G401 (cell line): ENCODE measurements at regions not wholly inside any gene's neighbourhood (a gene's known extent, or its start where the extent isn't known, plus 50 kb on each side); places are given as distances from the start of the nearest gene placed in this dataset.

Experiments
- DNase-seq: peaks from one replicate; pipeline ENCODE4 v3.0.0-alpha.2; 2015; ENCODE audit warnings: low spot score
- in situ Hi-C: cut with HindIII; loops from 2 replicates; pipeline ENCODE4 v1.10.0; 2016; ENCODE audit warnings: low sequenced_read_pairs, mixed read lengths

DNA sequence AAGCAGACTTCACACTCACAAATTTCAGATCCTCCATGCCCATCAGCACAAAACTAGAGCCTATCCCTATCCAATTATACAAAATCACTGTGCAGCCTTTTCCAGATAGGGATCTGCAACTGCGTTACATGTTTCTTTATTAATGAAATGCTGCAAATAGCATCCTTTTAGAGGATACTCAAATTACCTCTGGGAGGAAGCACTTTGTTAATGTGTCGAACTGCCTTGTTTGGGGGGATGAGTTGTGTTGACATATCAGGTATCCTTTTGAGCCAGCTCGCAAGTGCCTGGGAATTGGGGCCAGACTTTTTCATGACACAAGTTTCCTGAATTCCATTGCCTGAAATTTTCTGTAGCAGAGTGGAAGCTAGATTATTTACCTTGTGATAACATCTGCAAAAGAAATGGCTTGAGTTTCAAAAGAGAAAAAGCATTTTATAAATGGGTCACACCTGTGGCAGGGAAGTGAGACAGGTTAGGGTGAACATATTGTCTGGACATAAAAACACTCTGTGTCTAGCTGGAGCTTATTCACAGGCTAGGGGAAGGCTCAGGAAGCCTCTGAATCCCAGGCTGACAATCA is 299.1 kb upstream of the MTNR1B start:
- in situ Hi-C loops = no loop called here
- no peak for DNase-seq

GRCh38 chr11:92671081-92671480 is 298.4 kb upstream of the MTNR1B start:
- in situ Hi-C loops = no loop called here
- DNase-seq = no peak

GRCh38 chr11:92675303-92675702 is 294.1 kb upstream of the MTNR1B start:
- in situ Hi-C loops = no loop called here
- DNase-seq = no peak

- no peak for DNase-seq
- in situ Hi-C loops = no loop called here
Measured at GRCh38 chr11:92675810-92676209, 293.6 kb upstream of the MTNR1B start.

- in situ Hi-C loops = no loop called here
- no peak for DNase-seq
Measured at GRCh38 chr11:92678008-92678611, 291.3 kb upstream of the MTNR1B start.

GRCh38 chr11:92681586-92681985 is 287.9 kb upstream of the MTNR1B start:
- DNase-seq = no peak
- in situ Hi-C loops = no loop called here

GRCh38 chr11:92682136-92682535 is 287.3 kb upstream of the MTNR1B start:
- DNase-seq = no peak
- in situ Hi-C loops = no loop called here

DNA sequence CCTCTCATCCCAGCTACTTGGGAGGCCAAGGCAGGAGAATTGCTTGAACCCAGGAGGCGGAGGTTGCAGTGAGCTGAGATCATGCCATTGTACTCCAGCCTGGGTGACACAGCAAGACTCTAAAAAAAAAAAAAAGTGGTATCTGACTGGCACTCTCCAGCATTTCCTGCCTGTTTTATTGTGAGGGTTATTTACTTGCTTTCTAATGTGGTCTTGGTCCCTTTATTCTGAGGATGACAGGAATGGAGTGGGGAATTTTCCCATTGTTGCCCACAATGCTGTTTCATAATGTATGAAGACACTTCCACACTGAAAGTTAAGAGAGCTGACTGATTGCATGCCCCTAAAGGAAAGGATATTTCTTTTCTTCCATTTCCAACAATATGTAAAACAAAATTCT is 286.5 kb upstream of the MTNR1B start:
- in situ Hi-C loops = no loop called here
- no peak for DNase-seq

GRCh38 chr11:92685049-92685448 is 284.4 kb upstream of the MTNR1B start:
- in situ Hi-C loops = no loop called here
- no peak for DNase-seq

DNA sequence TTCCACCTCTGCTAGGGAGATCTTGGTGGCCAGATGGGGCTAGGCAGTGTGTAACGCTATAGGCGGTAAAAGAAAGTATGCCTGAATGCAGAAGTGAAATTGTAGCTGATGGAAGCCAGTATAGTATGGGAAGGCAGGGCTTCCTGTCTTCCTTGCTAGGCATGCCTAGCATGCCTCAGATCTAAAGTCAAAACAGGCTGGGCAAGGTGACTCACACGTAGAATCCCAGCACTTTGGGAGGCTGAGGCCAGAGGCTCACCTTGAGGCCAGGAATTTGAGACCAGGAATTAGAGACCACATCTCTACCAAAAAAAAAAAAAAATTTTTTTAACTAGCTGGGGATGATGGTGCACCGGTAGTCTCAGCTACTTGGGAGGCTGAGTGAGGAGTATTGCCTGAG is 281.7 kb upstream of the MTNR1B start:
- no peak for DNase-seq
- in situ Hi-C loops = no loop called here

DNA sequence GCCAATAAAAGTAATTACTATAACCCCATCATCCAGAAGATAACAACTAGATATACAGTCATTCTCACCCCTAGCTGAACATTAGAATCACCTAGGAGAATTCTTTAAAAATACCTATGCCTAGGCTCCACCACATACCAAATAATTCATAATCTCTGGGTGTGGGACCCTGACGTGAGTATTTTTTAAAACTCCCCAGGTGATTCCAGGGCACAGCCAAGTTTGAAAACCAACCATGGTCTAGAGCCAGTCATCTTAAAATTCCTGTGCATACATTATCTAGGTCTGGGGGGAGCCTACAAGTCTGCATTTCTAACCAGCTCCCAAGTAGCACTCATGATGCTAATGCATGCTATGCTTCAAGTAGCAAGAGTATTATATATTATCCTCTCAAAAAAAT is 281.0 kb upstream of the MTNR1B start:
- DNase-seq = no peak
- in situ Hi-C loops = no loop called here

DNA sequence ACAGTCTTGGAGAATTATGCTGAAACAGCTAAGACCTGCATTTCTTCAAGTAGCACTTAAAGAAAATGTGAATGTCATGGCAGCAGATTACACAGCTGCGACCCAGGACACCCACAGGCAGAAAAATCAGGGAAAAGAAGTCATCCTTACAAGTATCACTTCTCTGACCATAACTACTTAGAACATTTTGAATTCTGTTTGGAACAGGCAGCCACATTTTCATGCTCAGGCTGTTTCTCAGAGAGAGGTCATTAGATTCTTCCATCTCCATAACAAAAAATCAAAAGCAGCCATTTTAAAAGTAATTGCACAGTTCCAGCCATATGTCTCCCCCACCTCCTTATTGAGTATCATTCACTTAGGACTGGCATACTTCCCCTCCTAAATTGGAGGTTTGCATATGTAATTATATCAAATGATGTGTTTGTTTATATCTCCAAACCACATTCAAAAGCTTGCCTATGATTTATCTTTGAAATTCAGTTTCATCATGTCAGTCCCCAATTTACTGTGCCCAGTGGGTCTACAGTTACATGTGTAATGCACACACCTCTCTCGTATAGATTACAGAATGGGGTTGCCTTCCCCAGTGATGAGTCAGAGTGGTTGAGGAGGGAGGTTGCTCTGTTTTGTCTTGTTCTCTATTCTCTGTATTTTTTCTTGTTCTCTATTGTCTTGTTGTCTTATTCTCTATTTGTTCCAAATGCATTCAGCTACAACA is 276.5 kb upstream of the MTNR1B start:
- in situ Hi-C loops = no loop called here
- DNase-seq = no peak

DNA sequence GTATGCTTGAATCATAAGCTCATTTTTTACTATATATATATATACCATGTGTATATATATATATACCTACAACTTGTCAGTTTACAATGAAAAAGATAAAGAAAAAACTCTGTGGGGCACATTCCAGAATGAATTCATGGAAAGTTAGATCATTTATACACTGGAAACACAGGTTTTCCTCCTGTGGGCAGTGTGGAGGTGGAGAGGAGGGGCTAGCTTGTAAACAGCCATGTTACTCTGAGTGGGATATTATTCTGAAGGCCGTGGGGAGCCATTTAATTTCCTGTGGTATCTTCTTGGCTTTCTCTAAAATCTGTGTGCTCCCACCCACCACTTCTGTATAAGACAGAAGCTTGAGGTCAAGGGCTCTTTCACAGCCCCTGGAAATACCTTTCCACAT is 273.4 kb upstream of the MTNR1B start:
- in situ Hi-C loops = no loop called here
- DNase-seq = no peak

- in situ Hi-C loops = no loop called here
- no peak for DNase-seq
Measured at GRCh38 chr11:92697461-92698312, 271.8 kb upstream of the MTNR1B start.

GRCh38 chr11:92698742-92699141 is 270.7 kb upstream of the MTNR1B start:
- no peak for DNase-seq
- in situ Hi-C loops = no loop called here

- in situ Hi-C loops = no loop called here
- no peak for DNase-seq
Measured at GRCh38 chr11:92702037-92702804, 267.2 kb upstream of the MTNR1B start.

DNA sequence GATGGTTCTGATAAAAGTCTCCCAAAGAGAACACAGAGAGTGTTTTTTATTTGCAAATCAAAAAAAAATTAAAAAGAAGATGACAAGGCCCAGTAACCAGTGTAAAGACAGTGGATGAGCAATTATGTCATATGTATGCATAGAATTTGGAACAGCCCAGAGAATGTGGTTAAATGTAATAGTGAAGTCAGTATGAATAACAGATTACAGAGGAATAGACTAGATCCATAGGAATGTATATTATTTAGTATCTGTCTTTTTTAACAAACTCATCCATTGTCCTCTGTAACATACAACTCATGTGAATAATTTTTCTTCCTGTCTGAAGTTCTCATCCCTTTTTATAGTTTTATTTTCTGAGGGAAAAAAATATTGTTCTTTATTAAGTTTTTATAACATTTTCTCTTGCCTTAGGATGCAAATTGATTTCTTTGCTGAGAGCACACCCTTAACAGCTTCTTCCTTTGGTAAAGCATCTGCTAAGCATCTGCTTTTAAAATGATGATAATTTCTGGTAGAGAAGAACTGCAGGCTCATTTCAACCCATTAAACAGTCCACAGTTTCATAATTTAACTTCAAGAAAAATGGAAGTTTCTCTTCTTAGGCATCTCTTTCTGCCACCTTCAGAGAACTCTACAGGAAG is 266.5 kb upstream of the MTNR1B start:
- in situ Hi-C loops = no loop called here

DNA sequence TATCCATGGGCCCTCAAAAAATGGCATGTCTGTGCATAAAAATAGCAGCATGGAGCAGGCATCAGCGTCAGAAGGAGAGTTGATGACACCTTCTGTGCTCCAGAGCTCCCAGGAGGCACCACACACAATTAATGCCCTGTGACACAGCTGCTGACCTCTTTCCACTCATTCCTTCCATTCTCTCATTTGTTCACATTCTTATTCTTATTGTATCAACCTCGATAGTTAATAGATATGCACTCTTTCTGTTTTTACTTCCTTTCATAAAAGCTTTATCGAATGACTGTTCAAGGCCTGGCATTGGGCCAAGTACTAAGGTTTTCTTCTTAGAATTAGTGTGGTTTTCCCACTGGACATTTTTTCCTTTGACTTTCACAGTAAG is 266.0 kb upstream of the MTNR1B start:
- DNase-seq = no peak
- in situ Hi-C loops = no loop called here

More for the DNA sequence above, 266.5 kb upstream of the MTNR1B start:
- DNase-seq = no peak

DNA sequence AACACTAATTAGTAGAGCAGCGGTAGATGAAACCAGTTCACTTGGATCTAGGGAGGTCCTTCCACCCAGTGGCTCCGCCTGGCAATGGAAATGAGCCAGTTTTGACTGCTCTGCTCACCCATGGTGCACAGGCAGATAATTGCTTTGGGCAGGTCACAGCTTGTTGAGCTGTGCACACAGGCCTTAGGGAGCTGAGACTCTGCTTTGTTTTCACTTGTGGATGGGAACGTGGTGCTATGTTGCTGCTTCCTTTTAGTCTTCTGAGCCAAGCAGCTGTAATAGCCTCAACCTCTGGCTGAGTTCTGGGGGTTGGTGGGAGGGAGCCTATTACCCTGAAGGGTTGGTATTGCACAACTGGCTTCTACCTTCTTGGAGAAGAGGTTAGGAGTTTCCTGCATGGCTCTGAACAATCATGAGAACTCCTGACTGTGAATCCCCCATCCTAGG is 262.3 kb upstream of the MTNR1B start:
- in situ Hi-C loops = no loop called here
- no peak for DNase-seq
